NCI-H345 treated with DMSO at 0.1 percent for 48 hours (cell line): ENCODE measurements at regions not wholly inside any gene's neighbourhood (a gene's known extent, or its start where the extent isn't known, plus 50 kb on each side); places are given as distances from the start of the nearest gene placed in this dataset.
"Not testable (repeated sequence)": the region's sequence is repeated elsewhere in the genome, so short reads cannot be mapped to it uniquely, and the experiment has no call there.

Source experiments
- DNase-seq: peaks from one replicate; lab custom pipeline; 2025; ENCODE audit not compliant: unreplicated experiment; lab: John Stamatoyannopoulos, UW

GRCh38 chr3:40745381-40746106 lies 220.8 kb downstream of the ZNF621 start:
- no peak for DNase-seq

- DNase-seq: no peak
These were observed 226.9 kb downstream of the ZNF621 start for GRCh38 chr3:40751666-40752065.

GRCh38 chr3:40752492-40752891 lies 227.7 kb downstream of the ZNF621 start:
- DNase-seq: no peak

DNA sequence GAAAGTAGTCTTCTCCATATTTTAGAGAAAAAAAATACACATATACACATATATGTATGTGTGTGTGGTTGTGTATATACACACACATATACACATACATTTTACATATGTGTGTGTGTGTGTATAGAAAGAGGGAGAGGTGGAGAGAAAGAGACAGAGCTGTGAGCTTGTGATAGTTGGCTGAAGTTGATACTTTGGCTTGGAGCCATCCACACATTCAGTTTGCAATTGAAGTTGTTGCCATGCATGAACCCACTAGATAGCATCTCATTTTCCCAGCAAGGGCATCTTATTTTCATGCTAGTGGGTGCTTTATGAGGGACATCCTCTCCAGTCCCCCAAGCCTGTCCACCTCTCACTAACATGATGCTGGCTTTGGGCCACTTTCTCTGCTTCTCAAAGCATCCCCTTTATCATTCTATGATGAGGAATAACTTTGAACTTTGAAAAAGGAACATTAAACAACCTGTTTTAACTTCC lies 228.6 kb downstream of the ZNF621 start:
- no peak for DNase-seq

DNA sequence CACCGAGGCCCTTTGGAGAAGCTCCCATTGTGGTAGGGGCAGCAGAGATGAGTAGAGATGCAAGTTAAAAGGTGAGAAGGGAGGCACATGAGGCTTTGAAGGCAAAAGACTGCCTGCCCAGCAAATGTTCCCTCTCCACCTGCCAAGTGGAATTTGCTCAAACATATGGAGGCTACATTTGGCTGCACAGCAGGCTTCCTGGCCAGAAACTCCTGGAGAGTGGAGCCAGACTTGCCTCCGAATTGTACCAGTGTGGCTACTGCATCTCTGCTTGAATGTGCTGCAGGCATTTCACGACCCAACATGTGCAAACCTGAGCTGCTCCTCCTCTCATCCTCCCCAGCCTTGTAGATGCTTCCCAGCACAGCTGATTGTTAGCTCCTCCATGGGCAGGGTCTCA lies 229.2 kb downstream of the ZNF621 start:
- DNase-seq: no peak

DNA sequence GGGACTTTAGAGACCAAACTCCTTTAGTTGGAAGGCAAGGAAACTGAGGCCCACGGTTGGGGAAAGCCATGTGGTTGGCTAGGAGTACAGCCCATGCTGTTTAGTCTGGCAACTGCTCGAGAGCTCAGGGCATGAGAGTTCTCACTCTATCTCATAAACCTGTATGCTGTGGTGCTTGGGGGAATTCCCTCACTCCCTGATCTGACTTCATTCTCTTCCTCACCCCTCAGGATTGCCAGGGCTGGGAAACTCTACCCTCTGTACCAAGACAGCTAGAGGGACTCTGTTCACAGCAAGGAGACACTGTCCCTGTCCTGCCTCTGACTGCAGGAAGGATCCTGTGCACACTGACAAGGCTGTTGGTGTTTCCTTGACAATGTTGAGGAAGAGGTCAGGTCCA lies 230.2 kb downstream of the ZNF621 start:
- DNase-seq: no peak

- no peak for DNase-seq
These were observed 231.7 kb downstream of the ZNF621 start for GRCh38 chr3:40756500-40756899.

- DNase-seq: not testable (repeated sequence)
These were observed 238.0 kb downstream of the ZNF621 start for GRCh38 chr3:40762771-40763170.

- no peak for DNase-seq
These were observed 239.0 kb downstream of the ZNF621 start for GRCh38 chr3:40763807-40764206.

DNA sequence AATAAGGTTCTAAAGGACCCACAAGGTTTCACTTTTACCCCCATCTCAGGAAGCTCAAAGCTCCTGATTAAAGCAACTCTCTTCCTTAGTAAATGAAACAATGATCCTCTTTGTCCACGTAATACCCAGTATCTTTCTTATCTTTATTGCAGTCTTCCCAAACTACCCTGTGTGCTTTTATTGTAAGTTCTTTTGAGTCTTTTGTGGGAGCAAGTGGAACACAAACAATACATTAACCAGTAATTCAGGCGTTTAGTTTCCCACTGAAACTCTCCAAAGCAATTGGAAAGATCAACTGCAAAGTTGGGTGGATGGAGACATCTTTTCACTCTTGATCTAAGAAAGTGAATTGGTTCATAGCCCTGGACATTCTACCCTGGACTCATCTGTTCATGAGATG lies 240.0 kb downstream of the ZNF621 start:
- no peak for DNase-seq

DNA sequence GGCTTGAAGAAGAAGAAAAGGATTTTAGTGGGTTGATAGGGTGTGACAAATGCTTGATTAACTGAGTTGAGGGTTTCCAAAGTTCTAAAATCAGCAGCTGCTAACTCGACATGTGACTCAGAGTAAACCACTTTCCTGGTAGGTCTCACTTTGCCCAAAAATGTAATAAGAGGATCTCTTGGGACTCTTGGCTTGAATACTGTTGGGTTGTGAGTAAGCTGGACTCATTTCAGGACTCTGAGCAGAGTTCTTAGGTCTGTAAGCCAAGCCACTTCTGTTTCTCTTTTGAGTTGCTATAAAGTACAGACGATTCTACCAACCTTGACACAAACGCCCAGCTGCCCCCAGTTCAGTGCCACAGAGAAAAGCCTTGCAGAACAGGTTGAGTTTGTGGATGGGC lies 241.1 kb downstream of the ZNF621 start:
- DNase-seq: no peak

DNA sequence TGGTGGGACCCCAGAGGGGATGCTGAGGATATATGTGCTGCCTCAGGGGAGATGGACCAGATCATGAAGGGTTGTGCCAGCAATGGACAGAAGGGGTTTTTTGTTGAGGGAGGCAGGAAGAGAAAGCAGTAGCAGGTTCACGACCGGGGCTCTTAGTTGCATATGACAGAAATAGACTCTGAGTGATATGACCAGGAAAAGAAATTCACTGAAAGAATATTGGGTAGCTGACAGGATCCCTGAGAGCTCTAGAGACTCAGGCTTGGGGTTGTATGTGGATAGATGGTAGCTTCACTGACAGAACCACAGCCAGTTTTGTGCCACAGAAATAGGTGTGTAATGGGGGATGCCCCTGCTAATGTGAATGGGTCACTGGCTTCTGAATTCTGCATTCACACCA lies 241.6 kb downstream of the ZNF621 start:
- no peak for DNase-seq

GRCh38 chr3:40768046-40768445 lies 243.3 kb downstream of the ZNF621 start:
- DNase-seq: no peak

GRCh38 chr3:40768536-40768935 lies 243.8 kb downstream of the ZNF621 start:
- DNase-seq: no peak

- DNase-seq: no peak
These were observed 245.3 kb downstream of the ZNF621 start for GRCh38 chr3:40770061-40770460.

DNA sequence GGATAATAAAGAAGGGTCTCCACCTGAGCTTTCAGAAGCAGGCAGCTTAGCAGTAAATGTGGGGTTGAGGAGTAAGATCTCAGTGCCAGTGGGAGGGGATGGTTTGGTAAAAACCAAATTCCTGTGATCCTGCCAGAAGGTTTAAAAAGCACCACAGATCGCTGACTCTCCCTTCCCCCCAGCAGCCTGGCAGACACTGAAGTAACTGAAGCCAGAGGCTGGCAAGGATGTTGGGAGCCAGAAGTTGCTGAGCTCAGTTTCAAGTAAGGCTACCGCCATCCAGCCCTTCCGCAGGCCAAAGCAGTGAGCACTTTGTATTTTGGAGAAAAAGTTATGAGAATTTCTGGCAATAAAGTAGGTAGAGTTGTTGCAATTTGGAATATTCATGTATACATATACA lies 246.4 kb downstream of the ZNF621 start:
- no peak for DNase-seq

DNA sequence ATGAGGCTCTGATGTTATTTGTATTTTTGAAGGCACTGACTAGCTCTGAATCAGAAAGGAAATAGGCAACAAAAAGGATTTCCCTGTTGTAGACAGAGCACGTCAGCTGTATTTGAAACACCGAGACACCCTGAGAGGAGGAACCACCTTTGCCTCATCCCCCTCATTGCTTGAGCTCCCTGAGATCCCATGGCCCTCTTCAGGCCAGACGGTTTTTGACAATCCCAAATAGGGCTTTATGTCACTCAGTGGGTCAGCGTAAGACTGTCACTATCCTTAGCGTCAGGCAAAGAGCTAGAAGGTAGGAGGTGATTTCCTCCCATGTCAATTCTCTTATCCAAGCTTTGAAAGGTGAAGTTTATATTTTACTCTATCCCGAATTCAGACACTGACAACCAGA lies 254.3 kb downstream of the ZNF621 start:
- DNase-seq: no peak

- peak; percentile 0 for DNase-seq
These were observed 255.6 kb downstream of the ZNF621 start for GRCh38 chr3:40780291-40780924.

- peak; percentile 6 for DNase-seq
These were observed 256.2 kb downstream of the ZNF621 start for GRCh38 chr3:40780925-40781406.

DNA sequence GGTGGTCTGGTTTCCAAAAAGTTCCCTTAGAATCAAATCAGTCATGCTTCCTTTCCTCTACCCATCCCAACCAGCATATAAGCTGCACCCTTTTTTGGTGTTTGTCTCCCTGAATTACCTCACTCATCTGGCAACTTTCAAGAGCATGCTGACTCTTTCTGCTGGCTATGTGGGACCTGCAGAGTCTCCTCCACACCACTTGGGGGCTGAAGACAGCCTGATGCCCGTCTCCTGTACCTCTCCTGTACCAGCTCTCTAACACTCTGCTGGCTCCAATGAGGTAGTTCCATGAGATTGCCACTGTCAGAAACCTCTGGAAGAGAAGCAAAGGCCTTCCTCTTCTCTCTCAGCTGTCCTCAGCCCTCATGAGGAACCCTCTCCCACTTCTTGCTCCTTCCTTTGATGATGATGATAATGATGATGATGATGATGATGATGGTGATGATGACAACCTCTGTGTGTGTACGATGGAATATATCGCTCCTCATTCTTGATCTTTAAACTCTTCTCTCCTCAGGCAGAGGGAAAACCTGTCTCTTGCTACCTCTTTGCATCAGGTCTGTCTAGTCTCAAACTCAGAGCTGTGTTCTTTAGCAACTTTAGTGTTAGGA lies 257.5 kb downstream of the ZNF621 start:
- no peak for DNase-seq

GRCh38 chr3:40790746-40791145 lies 266.0 kb downstream of the ZNF621 start:
- DNase-seq: no peak

- DNase-seq: no peak
These were observed 269.0 kb downstream of the ZNF621 start for GRCh38 chr3:40793730-40794129.
